ENCODE measurements at regions not wholly inside any gene's neighbourhood (a gene's known extent, or its start where the extent isn't known, plus 50 kb on each side); places are given as distances from the start of the nearest gene placed in this dataset.

- Histone ChIP-seq H3K27ac (ENCODE audit: low read depth, low read length) (no peak overlapping the region), H3K9ac (ENCODE audit: low read depth in 1 of 2, low read length in 2 of 2) (no peak overlapping the region), H3K27me3 (ENCODE audit: control insufficient read depth in 1 of 2, insufficient read depth in 2 of 2, low read length in 2 of 2) (no peaks in the 10 kb centered on the region)
Observed at GRCh38 chr6:166877906-166878305, 78.4 kb downstream of the RNASET2 start.

GRCh38 chr6:166877349-166877748 lies 79.0 kb downstream of the RNASET2 start:
- no peaks in the 10 kb centered on the region for H3K27me3 ChIP-seq (ENCODE audit: control insufficient read depth in 1 of 2, insufficient read depth in 2 of 2, low read length in 2 of 2)
- no peak overlapping the region for H3K9ac ChIP-seq (ENCODE audit: low read depth in 1 of 2, low read length in 2 of 2)
- no peak overlapping the region for H3K4me3 ChIP-seq (ENCODE audit: low read depth in 1 of 2, low read length in 2 of 2)
- no peaks in the 10 kb centered on the region for H3K4me1 ChIP-seq (ENCODE audit: control insufficient read depth in 1 of 2, insufficient read depth in 2 of 2, low read length in 2 of 2)
- no peaks in the 10 kb centered on the region for H3K9me3 ChIP-seq (ENCODE audit: control insufficient read depth in 1 of 2, low read length in 2 of 2)
- H3K27ac ChIP-seq (ENCODE audit: low read depth, low read length), result no peak overlapping the region
- no peaks in the 10 kb centered on the region for H3K36me3 ChIP-seq (ENCODE audit: control insufficient read depth in 1 of 2, insufficient read depth in 2 of 2, low read length in 2 of 2)

More at GRCh38 chr6:166877906-166878305, 78.4 kb downstream of the RNASET2 start:
- H3K9me3 ChIP-seq (ENCODE audit: control insufficient read depth in 1 of 2, low read length in 2 of 2), result no peaks in the 10 kb centered on the region
- no peak overlapping the region for H3K4me3 ChIP-seq (ENCODE audit: low read depth in 1 of 2, low read length in 2 of 2)
- no peaks in the 10 kb centered on the region for H3K36me3 ChIP-seq (ENCODE audit: control insufficient read depth in 1 of 2, insufficient read depth in 2 of 2, low read length in 2 of 2)
- no peaks in the 10 kb centered on the region for H3K4me1 ChIP-seq (ENCODE audit: control insufficient read depth in 1 of 2, insufficient read depth in 2 of 2, low read length in 2 of 2)

- Histone ChIP-seq H3K27ac (ENCODE audit: low read depth, low read length) (no peak overlapping the region), H3K9ac (ENCODE audit: low read depth in 1 of 2, low read length in 2 of 2) (no peak overlapping the region), H3K27me3 (ENCODE audit: control insufficient read depth in 1 of 2, insufficient read depth in 2 of 2, low read length in 2 of 2) (no peaks in the 10 kb centered on the region), H3K4me1 (ENCODE audit: control insufficient read depth in 1 of 2, insufficient read depth in 2 of 2, low read length in 2 of 2) (no peaks in the 10 kb centered on the region), H3K9me3 (ENCODE audit: control insufficient read depth in 1 of 2, low read length in 2 of 2) (no peaks in the 10 kb centered on the region), H3K4me3 (ENCODE audit: low read depth in 1 of 2, low read length in 2 of 2) (no peak overlapping the region), H3K36me3 (ENCODE audit: control insufficient read depth in 1 of 2, insufficient read depth in 2 of 2, low read length in 2 of 2) (no peaks in the 10 kb centered on the region)
Observed at GRCh38 chr6:166872531-166873009, 83.8 kb downstream of the RNASET2 start.

GRCh38 chr6:166870602-166871208 lies 85.6 kb downstream of the RNASET2 start:
- H3K9me3 ChIP-seq (ENCODE audit: control insufficient read depth in 1 of 2, low read length in 2 of 2), result no peaks in the 10 kb centered on the region
- no peak overlapping the region for H3K27ac ChIP-seq (ENCODE audit: low read depth, low read length)
- no peaks in the 10 kb centered on the region for H3K36me3 ChIP-seq (ENCODE audit: control insufficient read depth in 1 of 2, insufficient read depth in 2 of 2, low read length in 2 of 2)
- no peaks in the 10 kb centered on the region for H3K27me3 ChIP-seq (ENCODE audit: control insufficient read depth in 1 of 2, insufficient read depth in 2 of 2, low read length in 2 of 2)
- no peak overlapping the region for H3K4me3 ChIP-seq (ENCODE audit: low read depth in 1 of 2, low read length in 2 of 2)
- H3K9ac ChIP-seq (ENCODE audit: low read depth in 1 of 2, low read length in 2 of 2), result no peak overlapping the region
- H3K4me1 ChIP-seq (ENCODE audit: control insufficient read depth in 1 of 2, insufficient read depth in 2 of 2, low read length in 2 of 2), result no peaks in the 10 kb centered on the region

DNA sequence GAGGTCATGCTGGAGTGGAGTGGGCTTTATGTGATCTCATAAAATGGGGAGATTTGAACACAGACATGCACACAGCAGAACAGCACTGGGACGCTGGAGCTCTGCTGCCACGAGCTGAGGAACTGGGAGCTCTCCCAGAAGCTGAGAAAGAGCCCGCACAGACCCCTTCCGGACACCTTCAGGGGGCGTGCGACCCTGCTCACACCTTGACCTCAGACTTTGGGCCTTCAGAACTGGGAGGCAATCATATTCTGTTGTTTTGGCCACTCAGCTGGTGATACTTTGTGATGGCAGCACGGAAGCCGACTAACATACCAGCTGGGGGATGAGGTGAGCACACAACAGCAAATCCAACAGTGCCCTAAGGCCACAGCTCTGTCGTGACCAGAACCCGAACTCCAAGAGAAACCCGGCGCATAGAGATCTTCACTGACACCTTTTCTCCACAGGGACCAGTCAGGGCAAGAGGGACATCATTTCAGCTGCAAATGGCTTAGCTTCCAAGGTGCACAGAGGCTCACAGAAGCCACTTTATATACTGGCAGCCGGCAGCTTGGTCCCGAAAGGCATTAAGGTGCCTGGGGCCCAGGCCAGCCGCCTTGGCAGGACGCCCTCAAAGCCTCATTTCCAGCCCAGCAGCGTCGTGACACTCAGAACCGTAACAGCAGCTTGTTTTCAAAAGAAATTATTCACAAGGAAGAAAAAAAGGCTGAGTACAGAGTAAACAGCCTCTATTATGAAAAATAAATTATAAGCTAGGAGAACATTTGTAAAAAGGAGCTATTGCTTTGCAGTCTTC lies 89.3 kb downstream of the RNASET2 start:
- no peak overlapping the region for H3K9ac ChIP-seq (ENCODE audit: low read depth in 1 of 2, low read length in 2 of 2)
- H3K27ac ChIP-seq (ENCODE audit: low read depth, low read length), result no peak overlapping the region
- no peaks in the 10 kb centered on the region for H3K9me3 ChIP-seq (ENCODE audit: control insufficient read depth in 1 of 2, low read length in 2 of 2)
- H3K4me3 ChIP-seq (ENCODE audit: low read depth in 1 of 2, low read length in 2 of 2), result no peak overlapping the region
- H3K4me1 ChIP-seq (ENCODE audit: control insufficient read depth in 1 of 2, insufficient read depth in 2 of 2, low read length in 2 of 2), result peaks cover 0 to 4% of the 10 kb centered on the region in 2 donors
- peaks cover 0 to 12% of the 10 kb centered on the region in 2 donors for H3K27me3 ChIP-seq (ENCODE audit: control insufficient read depth in 1 of 2, insufficient read depth in 2 of 2, low read length in 2 of 2)
- no peaks in the 10 kb centered on the region for H3K36me3 ChIP-seq (ENCODE audit: control insufficient read depth in 1 of 2, insufficient read depth in 2 of 2, low read length in 2 of 2)

GRCh38 chr6:166864333-166864732 lies 92.0 kb downstream of the RNASET2 start:
- no peaks in the 10 kb centered on the region for H3K9me3 ChIP-seq (ENCODE audit: control insufficient read depth in 1 of 2, low read length in 2 of 2)
- peaks cover 16 to 22% of the 10 kb centered on the region in 2 donors for H3K27me3 ChIP-seq (ENCODE audit: control insufficient read depth in 1 of 2, insufficient read depth in 2 of 2, low read length in 2 of 2)
- no peak overlapping the region for H3K4me3 ChIP-seq (ENCODE audit: low read depth in 1 of 2, low read length in 2 of 2)
- peaks cover 0 to 4% of the 10 kb centered on the region in 2 donors for H3K4me1 ChIP-seq (ENCODE audit: control insufficient read depth in 1 of 2, insufficient read depth in 2 of 2, low read length in 2 of 2)
- H3K36me3 ChIP-seq (ENCODE audit: control insufficient read depth in 1 of 2, insufficient read depth in 2 of 2, low read length in 2 of 2), result no peaks in the 10 kb centered on the region
- H3K9ac ChIP-seq (ENCODE audit: low read depth in 1 of 2, low read length in 2 of 2), result no peak overlapping the region
- H3K27ac ChIP-seq (ENCODE audit: low read depth, low read length), result no peak overlapping the region

GRCh38 chr6:166862978-166863530 lies 93.3 kb downstream of the RNASET2 start:
- no peaks in the 10 kb centered on the region for H3K36me3 ChIP-seq (ENCODE audit: control insufficient read depth in 1 of 2, insufficient read depth in 2 of 2, low read length in 2 of 2)
- H3K9ac ChIP-seq (ENCODE audit: low read depth in 1 of 2, low read length in 2 of 2), result peak overlapping the region in 1 of 2 donors; percentile 19
- H3K27ac ChIP-seq (ENCODE audit: low read depth, low read length), result no peak overlapping the region
- peaks cover 16 to 22% of the 10 kb centered on the region in 2 donors for H3K27me3 ChIP-seq (ENCODE audit: control insufficient read depth in 1 of 2, insufficient read depth in 2 of 2, low read length in 2 of 2)
- H3K4me3 ChIP-seq (ENCODE audit: low read depth in 1 of 2, low read length in 2 of 2), result peak overlapping the region; percentile 51 to 66
- no peaks in the 10 kb centered on the region for H3K9me3 ChIP-seq (ENCODE audit: control insufficient read depth in 1 of 2, low read length in 2 of 2)
- H3K4me1 ChIP-seq (ENCODE audit: control insufficient read depth in 1 of 2, insufficient read depth in 2 of 2, low read length in 2 of 2), result peaks cover 0 to 4% of the 10 kb centered on the region in 2 donors

DNA sequence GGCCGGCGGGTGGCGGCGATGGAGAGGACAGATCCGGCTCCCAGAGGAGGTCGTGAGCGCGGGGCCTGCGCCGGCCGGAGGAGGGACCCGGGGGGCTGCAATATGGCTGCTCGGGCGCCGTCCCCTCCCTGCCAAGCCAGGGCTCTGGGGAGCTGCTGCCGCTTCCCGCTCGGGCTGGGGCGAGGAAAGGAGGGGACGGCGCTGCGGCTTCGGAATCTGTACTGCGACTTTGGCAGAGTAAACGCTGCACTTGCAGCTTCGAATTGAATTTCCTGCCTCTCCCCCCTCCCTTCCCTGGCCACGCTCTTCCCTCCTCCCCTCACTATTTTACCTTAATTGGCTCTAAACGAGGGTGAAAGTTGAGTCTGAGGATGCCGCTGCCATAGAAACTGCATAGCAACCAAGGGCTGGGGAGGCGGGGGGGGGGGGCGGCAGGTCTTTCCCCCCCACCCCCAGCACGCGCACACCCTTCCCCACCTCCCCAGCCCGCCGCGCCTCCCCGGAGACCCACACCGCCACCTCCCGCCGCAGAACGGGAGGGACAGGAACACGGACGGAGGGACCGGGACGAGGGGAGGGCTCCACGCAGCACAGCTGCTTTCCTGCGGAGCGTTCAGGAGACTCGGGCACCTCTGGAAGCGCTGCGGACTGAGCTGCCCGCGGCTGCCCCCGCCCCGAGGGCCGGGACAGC lies 93.9 kb downstream of the RNASET2 start:
- Histone ChIP-seq H3K4me3 (ENCODE audit: low read depth in 1 of 2, low read length in 2 of 2) (peak overlapping the region; percentile 51 to 66), H3K9ac (ENCODE audit: low read depth in 1 of 2, low read length in 2 of 2) (peak overlapping the region in 1 of 2 donors; percentile 19), H3K27ac (ENCODE audit: low read depth, low read length) (no peak overlapping the region), H3K4me1 (ENCODE audit: control insufficient read depth in 1 of 2, insufficient read depth in 2 of 2, low read length in 2 of 2) (peaks cover 0 to 4% of the 10 kb centered on the region in 2 donors), H3K36me3 (ENCODE audit: control insufficient read depth in 1 of 2, insufficient read depth in 2 of 2, low read length in 2 of 2) (no peaks in the 10 kb centered on the region), H3K9me3 (ENCODE audit: control insufficient read depth in 1 of 2, low read length in 2 of 2) (no peaks in the 10 kb centered on the region), H3K27me3 (ENCODE audit: control insufficient read depth in 1 of 2, insufficient read depth in 2 of 2, low read length in 2 of 2) (peaks cover 16 to 22% of the 10 kb centered on the region in 2 donors)

DNA sequence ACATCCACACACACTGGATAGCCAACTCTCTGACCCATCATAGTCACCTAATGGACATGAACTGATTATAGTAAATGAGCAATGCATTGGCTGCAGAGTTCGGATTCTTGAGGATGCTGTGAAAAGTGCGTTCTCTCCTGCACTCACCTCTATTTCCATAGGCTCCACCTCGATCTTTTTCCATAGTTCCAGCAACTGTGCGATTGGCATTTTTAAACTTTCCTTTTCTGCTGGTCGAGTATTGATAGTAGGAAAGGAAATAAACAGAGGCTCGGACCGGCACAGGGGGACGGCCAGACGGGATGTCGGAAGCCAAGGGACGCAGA lies 94.4 kb downstream of the RNASET2 start:
- H3K27me3 ChIP-seq (ENCODE audit: control insufficient read depth in 1 of 2, insufficient read depth in 2 of 2, low read length in 2 of 2), result peaks cover 16 to 22% of the 10 kb centered on the region in 2 donors
- peaks cover 0 to 4% of the 10 kb centered on the region in 2 donors for H3K4me1 ChIP-seq (ENCODE audit: control insufficient read depth in 1 of 2, insufficient read depth in 2 of 2, low read length in 2 of 2)
- no peak overlapping the region for H3K27ac ChIP-seq (ENCODE audit: low read depth, low read length)
- no peak overlapping the region for H3K9ac ChIP-seq (ENCODE audit: low read depth in 1 of 2, low read length in 2 of 2)
- no peaks in the 10 kb centered on the region for H3K9me3 ChIP-seq (ENCODE audit: control insufficient read depth in 1 of 2, low read length in 2 of 2)
- peak overlapping the region; percentile 51 to 66 for H3K4me3 ChIP-seq (ENCODE audit: low read depth in 1 of 2, low read length in 2 of 2)
- H3K36me3 ChIP-seq (ENCODE audit: control insufficient read depth in 1 of 2, insufficient read depth in 2 of 2, low read length in 2 of 2), result no peaks in the 10 kb centered on the region

DNA sequence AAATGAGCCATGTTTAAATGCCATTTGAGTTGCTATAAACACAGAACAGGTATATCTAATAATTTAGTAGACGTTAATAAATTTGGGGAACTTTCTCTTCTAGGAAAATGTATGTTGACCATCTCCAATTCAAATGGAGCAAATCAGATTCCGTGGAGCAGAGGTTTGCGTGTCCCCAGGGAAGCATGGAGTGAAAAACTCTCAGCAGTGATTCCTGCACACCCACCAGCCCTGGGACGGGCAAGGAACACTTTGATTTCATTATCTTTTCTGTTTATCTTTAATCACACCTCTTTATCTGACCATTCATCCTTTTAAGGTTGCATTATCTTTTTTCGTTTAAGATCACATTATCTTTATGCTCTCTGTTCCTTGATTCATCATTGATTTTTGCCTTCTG lies 95.0 kb downstream of the RNASET2 start:
- Histone ChIP-seq H3K4me1 (ENCODE audit: control insufficient read depth in 1 of 2, insufficient read depth in 2 of 2, low read length in 2 of 2) (peaks cover 0 to 4% of the 10 kb centered on the region in 2 donors), H3K4me3 (ENCODE audit: low read depth in 1 of 2, low read length in 2 of 2) (no peak overlapping the region), H3K27ac (ENCODE audit: low read depth, low read length) (no peak overlapping the region), H3K27me3 (ENCODE audit: control insufficient read depth in 1 of 2, insufficient read depth in 2 of 2, low read length in 2 of 2) (peaks cover 16 to 22% of the 10 kb centered on the region in 2 donors), H3K9ac (ENCODE audit: low read depth in 1 of 2, low read length in 2 of 2) (no peak overlapping the region), H3K36me3 (ENCODE audit: control insufficient read depth in 1 of 2, insufficient read depth in 2 of 2, low read length in 2 of 2) (no peaks in the 10 kb centered on the region), H3K9me3 (ENCODE audit: control insufficient read depth in 1 of 2, low read length in 2 of 2) (no peaks in the 10 kb centered on the region)
